ENCODE measurements at regions not wholly inside any gene's neighbourhood (a gene's known extent, or its start where the extent isn't known, plus 50 kb on each side); places are given as distances from the start of the nearest gene placed in this dataset.
A peak's percentile ranks its signal among the peaks of the same experiment; 100 is the strongest.

DNA sequence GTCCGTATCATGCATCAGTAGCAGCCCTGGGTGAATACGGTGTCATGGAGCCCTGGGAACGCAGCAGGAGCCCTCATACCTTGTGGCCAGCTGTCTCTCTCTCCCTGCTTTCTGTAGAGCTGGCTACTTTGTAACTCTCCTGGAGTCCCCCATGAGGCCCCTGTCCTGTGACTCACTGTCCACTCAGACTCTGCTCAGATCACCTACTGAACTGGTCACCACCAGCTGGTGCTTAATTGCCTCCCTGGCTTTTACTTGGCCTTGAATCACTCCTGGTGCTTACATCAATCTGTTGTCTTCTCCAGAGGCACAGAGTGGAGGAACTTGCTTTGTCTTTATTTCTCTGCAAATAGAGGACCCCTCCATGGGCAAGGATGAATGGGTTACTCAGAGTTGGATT, 172.7 kb downstream of the HRH4 start:
- Histone ChIP-seq H3K4me3 (no peak overlapping the region), H3K36me3 (no peaks in the 10 kb centered on the region), H3K9me3 (no peaks in the 10 kb centered on the region), H3K27me3 (no peaks in the 10 kb centered on the region)
- DNase-seq = peak; percentile 67

GRCh38 chr18:24649571-24649970, 189.1 kb downstream of the HRH4 start:
- Histone ChIP-seq H3K4me3 (no peak overlapping the region), H3K36me3 (no peaks in the 10 kb centered on the region)
- no peak for DNase-seq

DNA sequence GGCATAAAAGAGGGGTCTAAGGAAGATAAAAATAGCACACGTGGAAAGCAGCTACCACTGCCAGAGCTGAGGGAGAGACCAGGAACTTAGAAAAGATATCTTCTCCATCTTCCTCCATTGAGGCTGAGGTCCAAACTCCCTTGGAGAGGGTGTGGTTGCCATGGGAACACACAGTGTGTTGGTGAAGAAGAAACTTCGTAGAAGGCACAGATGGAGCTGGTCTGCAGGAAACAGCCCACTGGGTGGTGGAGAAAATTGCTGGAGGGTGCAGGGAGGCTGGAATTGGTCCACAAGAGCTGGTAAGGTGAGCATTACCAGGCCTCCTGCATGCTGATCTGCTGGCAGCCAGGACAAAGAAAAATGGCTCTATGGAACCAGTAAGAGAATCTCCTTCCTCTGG, 191.0 kb downstream of the HRH4 start:
- no peaks in the 10 kb centered on the region for H3K9me3 ChIP-seq
- H3K27me3 ChIP-seq = no peaks in the 10 kb centered on the region
- H3K4me3 ChIP-seq = no peak overlapping the region
- no peak for DNase-seq
- no peaks in the 10 kb centered on the region for H3K36me3 ChIP-seq

More at GRCh38 chr18:24649571-24649970, 189.1 kb downstream of the HRH4 start:
- no peaks in the 10 kb centered on the region for H3K27me3 ChIP-seq
- H3K9me3 ChIP-seq = no peaks in the 10 kb centered on the region

GRCh38 chr18:24656050-24656449, 195.6 kb downstream of the HRH4 start:
- Histone ChIP-seq H3K4me3 (no peak overlapping the region), H3K36me3 (no peaks in the 10 kb centered on the region), H3K9me3 (no peaks in the 10 kb centered on the region), H3K27me3 (no peaks in the 10 kb centered on the region)
- DNase-seq = no peak

GRCh38 chr18:24656551-24657443, 196.4 kb downstream of the HRH4 start:
- H3K4me3 ChIP-seq = no peak overlapping the region
- H3K27me3 ChIP-seq = no peaks in the 10 kb centered on the region
- DNase-seq = peak; percentile 34
- no peaks in the 10 kb centered on the region for H3K9me3 ChIP-seq
- no peaks in the 10 kb centered on the region for H3K36me3 ChIP-seq

DNA sequence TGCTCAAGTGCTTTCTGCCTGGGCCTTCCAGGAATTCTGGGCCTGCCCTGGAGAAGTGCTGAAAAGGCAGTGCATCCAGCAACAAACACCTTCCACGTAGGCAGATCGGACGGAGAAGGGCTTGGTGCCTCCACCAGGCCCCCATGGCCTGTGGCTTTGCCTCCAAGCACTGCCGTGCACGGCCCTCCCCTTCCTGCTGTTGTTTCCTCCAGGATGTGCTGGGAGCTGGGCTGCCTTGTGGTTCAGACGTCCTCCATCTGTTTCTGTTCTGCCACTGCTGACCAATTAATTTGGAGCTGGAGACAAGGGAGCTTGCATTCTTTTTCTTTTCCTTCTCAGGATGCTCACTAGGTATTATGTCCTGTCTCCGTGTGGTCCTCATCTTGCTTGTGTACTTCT, 197.0 kb downstream of the HRH4 start:
- H3K27me3 ChIP-seq = no peaks in the 10 kb centered on the region
- DNase-seq = no peak
- H3K36me3 ChIP-seq = no peaks in the 10 kb centered on the region
- H3K4me3 ChIP-seq = no peak overlapping the region
- no peaks in the 10 kb centered on the region for H3K9me3 ChIP-seq

GRCh38 chr18:24658302-24658701, 197.9 kb downstream of the HRH4 start:
- H3K9me3 ChIP-seq = no peaks in the 10 kb centered on the region
- no peak for DNase-seq
- no peak overlapping the region for H3K4me3 ChIP-seq
- H3K36me3 ChIP-seq = no peaks in the 10 kb centered on the region
- no peaks in the 10 kb centered on the region for H3K27me3 ChIP-seq

- DNase-seq = peak; percentile 63
- H3K36me3 ChIP-seq = no peaks in the 10 kb centered on the region
- H3K4me3 ChIP-seq = peak overlapping the region; percentile 40
- H3K27me3 ChIP-seq = no peaks in the 10 kb centered on the region
- no peaks in the 10 kb centered on the region for H3K9me3 ChIP-seq
These were observed 199.6 kb downstream of the HRH4 start for GRCh38 chr18:24659827-24660720.

- Histone ChIP-seq H3K4me3 (no peak overlapping the region; the same call in 1 of the 2 replicates), H3K27me3 (no peaks in the 10 kb centered on the region), H3K36me3 (no peaks in the 10 kb centered on the region), H3K9me3 (no peaks in the 10 kb centered on the region)
- no peak for DNase-seq
These were observed 200.5 kb downstream of the HRH4 start for GRCh38 chr18:24660956-24661355.

- Histone ChIP-seq H3K4me3 (no peak overlapping the region), H3K9me3 (no peaks in the 10 kb centered on the region), H3K27me3 (no peaks in the 10 kb centered on the region), H3K36me3 (no peaks in the 10 kb centered on the region)
- DNase-seq = no peak
These were observed 202.0 kb downstream of the HRH4 start for GRCh38 chr18:24662412-24662821.

DNA sequence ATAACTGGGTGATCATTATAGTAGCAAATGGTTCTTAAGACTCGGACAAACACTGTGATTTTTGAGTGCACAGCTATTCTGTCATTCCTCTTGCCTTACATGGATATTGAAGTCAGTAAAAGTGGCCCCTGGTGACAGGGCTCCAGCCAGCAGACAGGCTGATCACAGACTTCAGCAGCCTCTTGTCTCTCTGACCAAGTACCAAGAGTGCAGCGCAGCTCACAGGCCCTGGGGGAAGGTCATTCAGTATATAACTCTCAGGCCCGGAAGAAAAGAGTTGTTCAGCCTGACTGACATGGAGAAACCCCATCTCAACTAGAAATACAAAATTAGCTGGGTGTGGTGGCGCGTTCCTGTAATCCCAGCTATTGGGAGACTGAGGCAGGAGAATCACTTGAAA, 202.6 kb downstream of the HRH4 start:
- no peaks in the 10 kb centered on the region for H3K9me3 ChIP-seq
- no peaks in the 10 kb centered on the region for H3K27me3 ChIP-seq
- H3K36me3 ChIP-seq = no peaks in the 10 kb centered on the region
- H3K4me3 ChIP-seq = no peak overlapping the region
- no peak for DNase-seq

- Histone ChIP-seq H3K36me3 (no peaks in the 10 kb centered on the region), H3K27me3 (no peaks in the 10 kb centered on the region), H3K9me3 (no peaks in the 10 kb centered on the region), H3K4me3 (no peak overlapping the region)
- no peak for DNase-seq
These were observed 208.6 kb downstream of the HRH4 start for GRCh38 chr18:24669015-24669414.

GRCh38 chr18:24669502-24669901, 209.1 kb downstream of the HRH4 start:
- H3K9me3 ChIP-seq = no peaks in the 10 kb centered on the region
- DNase-seq = no peak
- H3K4me3 ChIP-seq = no peak overlapping the region
- H3K27me3 ChIP-seq = no peaks in the 10 kb centered on the region
- H3K36me3 ChIP-seq = no peaks in the 10 kb centered on the region

DNA sequence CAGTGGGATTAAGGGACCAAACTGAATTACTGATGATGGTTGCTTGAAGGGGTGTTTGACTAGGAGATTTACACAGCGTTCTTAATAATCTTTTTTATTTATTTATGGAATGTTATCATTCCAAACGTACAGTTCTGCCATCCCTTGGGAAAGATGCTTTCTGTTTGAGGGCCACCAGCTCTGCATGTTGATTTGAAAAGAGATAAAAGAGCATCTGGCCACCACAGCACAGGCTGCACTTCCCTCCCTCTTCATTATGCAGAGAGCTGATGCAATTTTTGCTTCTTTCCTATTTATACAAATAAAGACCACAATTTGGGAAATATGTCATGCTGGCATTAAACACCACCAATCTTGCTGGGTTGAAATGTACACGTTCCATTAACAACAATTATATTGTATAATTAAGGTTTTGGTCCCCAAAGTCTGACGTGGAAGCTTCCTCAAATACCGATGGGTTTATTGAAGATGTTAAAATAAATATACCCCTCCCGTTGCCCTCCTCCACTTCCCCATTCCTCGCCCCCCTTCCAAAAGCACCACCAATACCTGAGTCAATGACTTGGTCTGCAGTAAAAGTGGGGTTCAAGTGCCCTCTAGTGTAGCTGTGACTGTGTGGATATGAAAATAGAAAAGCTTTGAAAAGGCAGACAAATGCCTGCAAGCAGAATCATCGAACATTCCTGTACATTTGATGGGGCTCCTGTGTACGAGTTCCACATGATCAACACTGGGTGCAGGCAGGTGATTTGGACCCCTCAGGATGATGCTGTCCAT, 211.9 kb downstream of the HRH4 start:
- Histone ChIP-seq H3K36me3 (no peaks in the 10 kb centered on the region), H3K4me3 (no peak overlapping the region), H3K27me3 (no peaks in the 10 kb centered on the region), H3K9me3 (no peaks in the 10 kb centered on the region)
- no peak for DNase-seq

GRCh38 chr18:24674200-24674599, 213.8 kb downstream of the HRH4 start:
- Histone ChIP-seq H3K4me3 (no peak overlapping the region), H3K27me3 (no peaks in the 10 kb centered on the region), H3K36me3 (no peaks in the 10 kb centered on the region), H3K9me3 (no peaks in the 10 kb centered on the region)
- DNase-seq = no peak

DNA sequence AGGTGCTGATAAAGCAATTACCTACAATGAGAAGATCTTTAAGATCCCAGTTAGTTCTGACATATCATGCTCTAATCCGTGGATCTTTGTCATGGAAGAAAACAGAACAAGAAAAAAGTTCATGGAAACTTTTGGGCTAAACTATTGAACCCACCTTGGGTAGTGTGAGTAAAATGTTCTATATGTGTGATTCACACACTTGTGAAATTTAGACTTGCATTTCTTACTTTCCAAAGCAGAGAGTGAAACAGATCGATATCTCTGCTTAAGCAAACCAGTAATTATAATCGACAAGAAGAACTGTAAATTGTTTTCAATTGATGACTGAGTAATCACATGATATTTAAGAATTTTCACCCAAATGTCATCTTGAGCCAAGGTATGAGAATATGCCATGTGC, 214.2 kb downstream of the HRH4 start:
- Histone ChIP-seq H3K27me3 (no peaks in the 10 kb centered on the region), H3K36me3 (no peaks in the 10 kb centered on the region), H3K4me3 (no peak overlapping the region), H3K9me3 (no peaks in the 10 kb centered on the region)
- no peak for DNase-seq

GRCh38 chr18:24677011-24677410, 216.6 kb downstream of the HRH4 start:
- no peaks in the 10 kb centered on the region for H3K9me3 ChIP-seq
- no peaks in the 10 kb centered on the region for H3K27me3 ChIP-seq
- DNase-seq = peak; percentile 49
- no peak overlapping the region for H3K4me3 ChIP-seq
- no peaks in the 10 kb centered on the region for H3K36me3 ChIP-seq

Data from MG63 (cell line).